DND-41 (cell line): ENCODE measurements at regions not wholly inside any gene's neighbourhood (a gene's known extent, or its start where the extent isn't known, plus 50 kb on each side); places are given as distances from the start of the nearest gene placed in this dataset.
"Not testable (repeated sequence)": the region's sequence is repeated elsewhere in the genome, so short reads cannot be mapped to it uniquely, and the experiment has no call there.

Source experiments
- CTCF ChIP-seq: IDR thresholded peaks from 2 replicates; pipeline ENCODE4 v1.5.1; 2012; ENCODE audit warnings: borderline replicate concordance, low read length, moderate library complexity, mild to moderate bottlenecking; ENCODE audit not compliant: poor library complexity, severe bottlenecking; ENCODE audit errors: extremely low read depth
- EZH2 ChIP-seq: IDR thresholded peaks from 3 replicates; pipeline ENCODE4 v1.6.1; 2012; ENCODE audit warnings: borderline replicate concordance, low read depth, mild to moderate bottlenecking, moderate library complexity, low read length, inconsistent platforms; ENCODE audit not compliant: severe bottlenecking

GRCh38 chr2:144638250-144638649, 118.3 kb upstream of the ZEB2 start:
- not testable (repeated sequence) for TF ChIP-seq EZH2, CTCF
